ENCODE measurements at regions not wholly inside any gene's neighbourhood (a gene's known extent, or its start where the extent isn't known, plus 50 kb on each side); places are given as distances from the start of the nearest gene placed in this dataset.

- no peaks in the 10 kb centered on the region for H3K4me1 ChIP-seq
- TF ChIP-seq CTCF (IDR thresholded peaks at IDR 0.05) = no peak
- TF ChIP-seq POLR2A (IDR thresholded peaks at IDR 0.05) = no peak
These were observed 349.6 kb downstream of the ZIC1 start for GRCh38 chr3:147758771-147759170.

GRCh38 chr3:147760085-147760484, 350.9 kb downstream of the ZIC1 start:
- Histone ChIP-seq H3K36me3 (ENCODE audit: low read depth, missing control alignments) (no peaks in the 10 kb centered on the region), H3K4me1 (no peaks in the 10 kb centered on the region), H3K4me3 (no peak overlapping the region), H3K9me3 (no peaks in the 10 kb centered on the region), H3K27ac (no peak overlapping the region), H3K27me3 (no peaks in the 10 kb centered on the region)
- no peak for DNase-seq
- intact Hi-C loops (cut with DNase I; ENCODE audit: low total_unique reads) = no loop called here
- TF ChIP-seq POLR2A (IDR thresholded peaks at IDR 0.05) (no peak), CTCF (IDR thresholded peaks at IDR 0.05) (no peak)
- WGBS, 2 donors = 79 to 85% methylated on average over 1 of the region's 1 CpG

More at GRCh38 chr3:147758771-147759170, 349.6 kb downstream of the ZIC1 start:
- intact Hi-C loops (cut with DNase I; ENCODE audit: low total_unique reads) = no loop called here
- Histone ChIP-seq H3K27ac (no peak overlapping the region), H3K36me3 (ENCODE audit: low read depth, missing control alignments) (no peaks in the 10 kb centered on the region), H3K27me3 (no peaks in the 10 kb centered on the region), H3K9me3 (no peaks in the 10 kb centered on the region), H3K4me3 (no peak overlapping the region)
- 46 to 57% methylated on average over 2 of the region's 2 CpGs for WGBS, 2 donors
- no peak for DNase-seq

GRCh38 chr3:147760941-147761340, 351.8 kb downstream of the ZIC1 start:
- DNase-seq = no peak
- no peaks in the 10 kb centered on the region for H3K36me3 ChIP-seq (ENCODE audit: low read depth, missing control alignments)
- intact Hi-C loops (cut with DNase I; ENCODE audit: low total_unique reads) = no loop called here
- no peaks in the 10 kb centered on the region for H3K27me3 ChIP-seq
- no peaks in the 10 kb centered on the region for H3K4me1 ChIP-seq
- WGBS, 2 donors = 50 to 52% methylated on average over 2 of the region's 2 CpGs
- TF ChIP-seq CTCF (IDR thresholded peaks at IDR 0.05) = no peak
- TF ChIP-seq POLR2A (IDR thresholded peaks at IDR 0.05) = no peak
- no peak overlapping the region for H3K27ac ChIP-seq
- no peak overlapping the region for H3K4me3 ChIP-seq
- H3K9me3 ChIP-seq = no peaks in the 10 kb centered on the region

- TF ChIP-seq POLR2A (IDR thresholded peaks at IDR 0.05) = no peak
- no peak for TF ChIP-seq CTCF (IDR thresholded peaks at IDR 0.05)
- Histone ChIP-seq H3K9me3 (no peaks in the 10 kb centered on the region), H3K36me3 (ENCODE audit: low read depth, missing control alignments) (no peaks in the 10 kb centered on the region), H3K4me3 (no peak overlapping the region), H3K4me1 (no peaks in the 10 kb centered on the region), H3K27ac (no peak overlapping the region), H3K27me3 (no peaks in the 10 kb centered on the region)
- WGBS, 2 donors = 83 to 84% methylated on average over 2 of the region's 2 CpGs
- no peak for DNase-seq
- intact Hi-C loops (cut with DNase I; ENCODE audit: low total_unique reads) = no loop called here
These were observed 364.0 kb downstream of the ZIC1 start for GRCh38 chr3:147773116-147773630.

GRCh38 chr3:147775411-147775810, 366.2 kb downstream of the ZIC1 start:
- no peaks in the 10 kb centered on the region for H3K36me3 ChIP-seq (ENCODE audit: low read depth, missing control alignments)

More at GRCh38 chr3:147775411-147775810, 366.2 kb downstream of the ZIC1 start:
- intact Hi-C loops (cut with DNase I; ENCODE audit: low total_unique reads) = no loop called here
- Histone ChIP-seq H3K9me3 (no peaks in the 10 kb centered on the region), H3K27me3 (no peaks in the 10 kb centered on the region), H3K4me1 (no peaks in the 10 kb centered on the region), H3K4me3 (no peak overlapping the region), H3K27ac (no peak overlapping the region)
- WGBS, 2 donors = 78 to 86% methylated on average over 2 of the region's 2 CpGs
- no peak for DNase-seq
- TF ChIP-seq CTCF (IDR thresholded peaks at IDR 0.05) (no peak), POLR2A (IDR thresholded peaks at IDR 0.05) (no peak)
